ENCODE measurements at regions not wholly inside any gene's neighbourhood (a gene's known extent, or its start where the extent isn't known, plus 50 kb on each side); places are given as distances from the start of the nearest gene placed in this dataset.

GRCh38 chr6:14590586-14590985 is 473.0 kb downstream of the CD83 start:
- no peak for TF ChIP-seq POLR2A (IDR thresholded peaks at IDR 0.05)
- no peak for TF ChIP-seq CTCF (IDR thresholded peaks at IDR 0.05)
- no peak for TF ChIP-seq POLR2AphosphoS5 (IDR thresholded peaks at IDR 0.05)
- TF ChIP-seq EP300 (IDR thresholded peaks at IDR 0.05): no peak

Data from upper lobe of left lung (tissue), 4 donors.